Neural progenitor cell (in vitro differentiated cells): ENCODE measurements at regions not wholly inside any gene's neighbourhood (a gene's known extent, or its start where the extent isn't known, plus 50 kb on each side); places are given as distances from the start of the nearest gene placed in this dataset.

ENCODE experiments used
- DNase-seq: peaks from one replicate; pipeline ENCODE4 v3.0.0-alpha.2; 2016; ENCODE audit warnings: low spot score
- H2AFZ ChIP-seq: fragments of 200-600 bp; sonication (generic); replicated peaks from 2 replicates; pipeline ENCODE4 v1.6.1; 2016; ENCODE audit warnings: antibody characterized with exemption
- H3F3A ChIP-seq: fragments of 200-600 bp; sonication (generic); 2 replicates; pipeline ENCODE4 v1.6.1; 2016; ENCODE audit warnings: antibody characterized with exemption, low read depth
- H3K27ac ChIP-seq: fragments of 200-600 bp; sonication (generic); 2 replicates; pipeline ENCODE4 v1.5.1; 2016; ENCODE audit warnings: mild to moderate bottlenecking
- H3K27me3 ChIP-seq: fragments of 200-600 bp; sonication (generic); 2 replicates; pipeline ENCODE4 v1.6.1; 2016; ENCODE audit warnings: mild to moderate bottlenecking, moderate library complexity
- H3K36me3 ChIP-seq: fragments of 200-600 bp; sonication (generic); 2 replicates; pipeline ENCODE4 v1.5.1; 2016
- H3K4me1 ChIP-seq: fragments of 200-600 bp; sonication (generic); 2 replicates; pipeline ENCODE4 v1.6.1; 2016; ENCODE audit warnings: mixed run types
- H3K4me2 ChIP-seq: fragments of 200-600 bp; sonication (generic); 2 replicates; pipeline ENCODE4 v1.6.1; 2016
- H3K4me3 ChIP-seq: fragments of 200-600 bp; sonication (generic); 2 replicates; pipeline ENCODE4 v1.5.1; 2016
- H3K79me2 ChIP-seq: fragments of 200-600 bp; sonication (generic); 2 replicates; pipeline ENCODE4 v1.6.1; 2016; ENCODE audit warnings: low read depth
- H3K9ac ChIP-seq: fragments of 200-600 bp; sonication (generic); 2 replicates; pipeline ENCODE4 v1.6.1; 2016
- H3K9me3 ChIP-seq: fragments of 200-600 bp; sonication (generic); 2 replicates; pipeline ENCODE4 v1.5.1; 2016; ENCODE audit warnings: low read depth
- H4K20me1 ChIP-seq: fragments of 200-600 bp; sonication (generic); 2 replicates; pipeline ENCODE4 v1.6.1; 2016; ENCODE audit warnings: low read depth
- H3K27ac Mint-ChIP-seq: 3 replicates; pipeline ENCODE4 v1.8.0; 2021; ENCODE audit warnings: mixed read lengths
- H3K27me3 Mint-ChIP-seq: 2 replicates; pipeline ENCODE4 v1.8.0; 2022; ENCODE audit warnings: low read depth, mild to moderate bottlenecking, inconsistent platforms, moderate library complexity, mixed read lengths; ENCODE audit not compliant: insufficient read depth
- H3K36me3 Mint-ChIP-seq: 3 replicates; pipeline ENCODE4 v1.8.0; 2021; ENCODE audit warnings: mixed read lengths
- H3K4me1 Mint-ChIP-seq: 3 replicates; pipeline ENCODE4 v1.8.0; 2021; ENCODE audit warnings: mixed read lengths
- H3K4me3 Mint-ChIP-seq: 3 replicates; pipeline ENCODE4 v1.8.0; 2021; ENCODE audit warnings: mild to moderate bottlenecking, moderate library complexity, mixed read lengths
- H3K9me3 Mint-ChIP-seq: 3 replicates; pipeline ENCODE4 v1.8.0; 2020; ENCODE audit warnings: mixed read lengths
- EZH2 ChIP-seq: fragments of 200-600 bp; sonication (generic); IDR thresholded peaks from 2 replicates; pipeline ENCODE4 v1.6.1; 2017; ENCODE audit warnings: antibody characterized with exemption, mild to moderate bottlenecking, moderate library complexity
- EZH2phosphoT487 ChIP-seq: fragments of 200-600 bp; sonication (generic); IDR thresholded peaks from 2 replicates; pipeline ENCODE4 v1.6.1; 2017; ENCODE audit warnings: antibody characterized with exemption
- TF ChIP-seq, protein P1 (sequence below): fragments of 200-600 bp; sonication (generic); IDR thresholded peaks from 2 replicates; pipeline ENCODE4 v1.5.1; 2017; ENCODE audit warnings: antibody characterized with exemption, mild to moderate bottlenecking

GRCh38 chr21:36569511-36569910 lies 89.6 kb upstream of the CLDN14 start:
- no peak overlapping the region for H3K4me3 ChIP-seq
- H3K9me3 ChIP-seq: no peaks in the 10 kb centered on the region
- Mint-ChIP-seq H3K27ac (no peak overlapping the region), H3K27me3 (peaks cover 4% of the 10 kb centered on the region), H3K9me3 (peaks cover 1% of the 10 kb centered on the region), H3K4me1 (no peaks in the 10 kb centered on the region), H3K4me3 (no peak overlapping the region), H3K36me3 (no peaks in the 10 kb centered on the region)
- no peak overlapping the region for H3K27ac ChIP-seq
- no peak for DNase-seq
- no peaks in the 10 kb centered on the region for H3K36me3 ChIP-seq
- no peaks in the 10 kb centered on the region for H3K79me2 ChIP-seq
- H3K27me3 ChIP-seq: no peaks in the 10 kb centered on the region
- H2AFZ ChIP-seq: no peak overlapping the region
- no peaks in the 10 kb centered on the region for H4K20me1 ChIP-seq
- no peaks in the 10 kb centered on the region for H3F3A ChIP-seq
- no peak overlapping the region for H3K9ac ChIP-seq
- TF ChIP-seq, protein P1, sequence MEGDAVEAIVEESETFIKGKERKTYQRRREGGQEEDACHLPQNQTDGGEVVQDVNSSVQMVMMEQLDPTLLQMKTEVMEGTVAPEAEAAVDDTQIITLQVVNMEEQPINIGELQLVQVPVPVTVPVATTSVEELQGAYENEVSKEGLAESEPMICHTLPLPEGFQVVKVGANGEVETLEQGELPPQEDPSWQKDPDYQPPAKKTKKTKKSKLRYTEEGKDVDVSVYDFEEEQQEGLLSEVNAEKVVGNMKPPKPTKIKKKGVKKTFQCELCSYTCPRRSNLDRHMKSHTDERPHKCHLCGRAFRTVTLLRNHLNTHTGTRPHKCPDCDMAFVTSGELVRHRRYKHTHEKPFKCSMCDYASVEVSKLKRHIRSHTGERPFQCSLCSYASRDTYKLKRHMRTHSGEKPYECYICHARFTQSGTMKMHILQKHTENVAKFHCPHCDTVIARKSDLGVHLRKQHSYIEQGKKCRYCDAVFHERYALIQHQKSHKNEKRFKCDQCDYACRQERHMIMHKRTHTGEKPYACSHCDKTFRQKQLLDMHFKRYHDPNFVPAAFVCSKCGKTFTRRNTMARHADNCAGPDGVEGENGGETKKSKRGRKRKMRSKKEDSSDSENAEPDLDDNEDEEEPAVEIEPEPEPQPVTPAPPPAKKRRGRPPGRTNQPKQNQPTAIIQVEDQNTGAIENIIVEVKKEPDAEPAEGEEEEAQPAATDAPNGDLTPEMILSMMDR: no peak
- TF ChIP-seq EZH2phosphoT487: no peak
- no peak for TF ChIP-seq EZH2
- H3K4me1 ChIP-seq: no peaks in the 10 kb centered on the region
- H3K4me2 ChIP-seq: no peak overlapping the region

DNA sequence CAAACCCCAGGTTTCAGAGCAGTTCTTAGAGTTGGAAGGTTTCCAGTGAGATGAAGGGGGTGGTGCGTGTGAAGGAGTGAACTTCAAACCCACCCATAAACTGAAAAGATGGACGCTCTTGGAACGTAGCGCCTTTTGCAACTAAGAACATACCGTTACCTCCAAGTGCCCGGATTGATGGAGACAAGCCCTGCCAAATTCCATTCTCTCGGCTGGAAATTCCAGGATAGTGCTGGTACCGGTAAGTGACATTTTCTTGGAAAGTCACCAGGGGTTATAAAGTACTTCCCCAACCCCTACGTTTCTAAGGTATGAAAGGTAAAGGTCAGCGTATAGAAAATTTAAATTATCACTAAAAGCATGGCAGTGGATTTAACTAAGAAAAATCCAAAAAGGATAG lies 91.6 kb upstream of the CLDN14 start:
- Histone ChIP-seq H3K36me3 (no peaks in the 10 kb centered on the region), H3K27ac (no peak overlapping the region), H3K9me3 (no peaks in the 10 kb centered on the region), H3K79me2 (no peaks in the 10 kb centered on the region), H3K9ac (no peak overlapping the region), H3F3A (no peaks in the 10 kb centered on the region), H3K4me1 (no peaks in the 10 kb centered on the region), H3K4me3 (no peak overlapping the region), H2AFZ (no peak overlapping the region), H3K4me2 (no peak overlapping the region), H4K20me1 (no peaks in the 10 kb centered on the region), H3K27me3 (no peaks in the 10 kb centered on the region)
- no peaks in the 10 kb centered on the region for H3K4me1 Mint-ChIP-seq
- H3K4me3 Mint-ChIP-seq: no peak overlapping the region
- H3K36me3 Mint-ChIP-seq: no peaks in the 10 kb centered on the region
- H3K27me3 Mint-ChIP-seq: peaks cover 4% of the 10 kb centered on the region
- no peaks in the 10 kb centered on the region for H3K9me3 Mint-ChIP-seq
- DNase-seq: no peak
- no peak for TF ChIP-seq EZH2
- TF ChIP-seq, protein P1: no peak
- no peak for TF ChIP-seq EZH2phosphoT487
- no peak overlapping the region for H3K27ac Mint-ChIP-seq

DNA sequence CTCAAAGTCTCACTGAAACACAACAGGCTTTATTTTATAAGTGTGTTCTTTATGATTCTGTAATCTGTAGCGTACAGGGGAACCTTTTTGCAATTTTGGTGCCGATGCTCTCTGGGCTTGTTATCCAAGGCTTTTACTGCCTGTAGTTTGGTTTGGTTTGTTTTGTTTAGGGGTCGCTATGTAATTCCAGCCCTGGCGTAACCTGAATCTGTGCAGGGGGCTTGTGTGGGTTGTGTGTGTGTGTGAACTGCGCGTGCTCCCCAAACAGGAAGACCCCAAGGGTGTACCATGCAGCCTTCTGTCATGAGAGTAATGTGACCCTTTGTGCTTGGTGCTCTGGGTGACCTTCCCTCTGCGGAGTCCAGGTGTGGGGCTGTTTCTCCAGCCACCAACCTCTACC lies 92.1 kb upstream of the CLDN14 start:
- H3K9me3 ChIP-seq: no peaks in the 10 kb centered on the region
- H3K79me2 ChIP-seq: no peaks in the 10 kb centered on the region
- no peaks in the 10 kb centered on the region for H3K4me1 Mint-ChIP-seq
- no peak for DNase-seq
- H2AFZ ChIP-seq: no peak overlapping the region
- H3K27me3 Mint-ChIP-seq: peaks cover 4% of the 10 kb centered on the region
- no peaks in the 10 kb centered on the region for H3K36me3 ChIP-seq
- H3K9ac ChIP-seq: no peak overlapping the region
- H3K4me3 ChIP-seq: no peak overlapping the region
- no peak overlapping the region for H3K4me3 Mint-ChIP-seq
- no peaks in the 10 kb centered on the region for H3K36me3 Mint-ChIP-seq
- TF ChIP-seq EZH2 (no peak), EZH2phosphoT487 (no peak)
- TF ChIP-seq, protein P1: no peak
- H3K27me3 ChIP-seq: no peaks in the 10 kb centered on the region
- H3K4me1 ChIP-seq: no peaks in the 10 kb centered on the region
- H3K9me3 Mint-ChIP-seq: no peaks in the 10 kb centered on the region
- H3K27ac ChIP-seq: no peak overlapping the region
- H4K20me1 ChIP-seq: no peaks in the 10 kb centered on the region
- H3K27ac Mint-ChIP-seq: no peak overlapping the region
- no peak overlapping the region for H3K4me2 ChIP-seq
- no peaks in the 10 kb centered on the region for H3F3A ChIP-seq

GRCh38 chr21:36575306-36575705 lies 95.4 kb upstream of the CLDN14 start:
- Histone ChIP-seq H3K27ac (no peak overlapping the region), H3K36me3 (no peaks in the 10 kb centered on the region), H2AFZ (no peak overlapping the region), H3K9ac (no peak overlapping the region), H3K4me2 (no peak overlapping the region), H3K9me3 (no peaks in the 10 kb centered on the region), H3K4me1 (no peaks in the 10 kb centered on the region), H3K4me3 (no peak overlapping the region), H3K27me3 (no peaks in the 10 kb centered on the region), H3F3A (no peaks in the 10 kb centered on the region), H4K20me1 (no peaks in the 10 kb centered on the region), H3K79me2 (no peaks in the 10 kb centered on the region)
- Mint-ChIP-seq H3K36me3 (no peaks in the 10 kb centered on the region), H3K27me3 (peaks cover under 1% of the 10 kb centered on the region), H3K4me1 (no peaks in the 10 kb centered on the region), H3K27ac (no peak overlapping the region), H3K4me3 (no peak overlapping the region), H3K9me3 (no peaks in the 10 kb centered on the region)
- TF ChIP-seq EZH2phosphoT487: no peak
- TF ChIP-seq, protein P1: no peak
- TF ChIP-seq EZH2: no peak
- DNase-seq: no peak
